AG10803 (cell line): ENCODE measurements at regions not wholly inside any gene's neighbourhood (a gene's known extent, or its start where the extent isn't known, plus 50 kb on each side); places are given as distances from the start of the nearest gene placed in this dataset.

ENCODE experiments used
- DNase-seq: peaks from one replicate; pipeline ENCODE4 v3.0.0; 2010; ENCODE audit warnings: low read depth
- H3K4me3 ChIP-seq: 2 replicates; pipeline ENCODE4 v1.5.1; 2011; ENCODE audit warnings: mild to moderate bottlenecking, low read length, control low read depth
- CTCF ChIP-seq: conservative IDR thresholded peaks from 2 replicates; pipeline ENCODE4 v1.5.1; 2011; ENCODE audit warnings: mild to moderate bottlenecking, low read length, control low read depth, inconsistent platforms

GRCh38 chr4:111675746-111676145 lies 469.5 kb upstream of the FAM241A start:
- DNase-seq = no peak
- H3K4me3 ChIP-seq = no peak overlapping the region
- no peak for TF ChIP-seq CTCF

DNA sequence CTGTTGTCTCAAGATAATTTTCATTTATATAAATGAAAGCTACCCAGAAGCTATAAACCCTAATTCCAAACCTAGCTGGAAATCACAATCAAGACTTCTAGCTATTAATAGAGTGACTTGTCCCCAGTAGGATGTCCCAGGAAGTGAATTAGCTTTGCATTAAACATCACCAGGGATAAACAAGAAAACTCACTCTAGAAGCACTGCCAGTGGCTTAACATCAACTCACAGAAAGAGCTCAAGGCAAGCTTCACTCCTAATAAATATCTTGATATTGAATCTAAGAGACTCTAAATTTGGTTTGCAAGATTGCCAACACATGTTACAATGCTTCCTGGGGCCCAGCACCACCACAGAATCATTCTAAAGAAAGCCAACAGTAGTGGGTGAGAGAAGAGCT lies 468.7 kb upstream of the FAM241A start:
- peak; percentile 34 for DNase-seq
- H3K4me3 ChIP-seq = no peak overlapping the region
- no peak for TF ChIP-seq CTCF

DNA sequence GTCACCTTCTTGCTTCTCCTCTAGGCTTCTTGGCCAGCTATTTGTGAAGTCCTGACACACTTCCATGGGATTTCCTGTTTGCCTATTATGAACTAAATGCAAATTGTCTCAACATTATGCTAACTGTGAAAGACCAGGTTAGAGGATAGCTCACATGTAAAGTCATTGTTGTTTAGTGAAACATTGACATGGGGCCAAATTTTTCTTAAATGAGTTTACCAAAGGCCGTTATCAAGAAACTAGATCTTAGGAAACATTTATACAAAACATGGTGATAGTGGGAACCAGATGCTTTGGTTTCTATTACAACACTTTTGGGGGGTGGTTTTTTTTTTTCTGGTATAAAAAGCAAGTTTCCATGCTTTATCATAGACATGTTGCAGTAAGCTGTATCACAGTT lies 466.8 kb upstream of the FAM241A start:
- peak overlapping the region; percentile 3 for H3K4me3 ChIP-seq
- 0 out of 2 replicates have a peak, but pooled peaks have one; percentile 1 for TF ChIP-seq CTCF
- peak; percentile 99 for DNase-seq

- H3K4me3 ChIP-seq = no peak overlapping the region
- DNase-seq = no peak
- no peak for TF ChIP-seq CTCF
Observed at GRCh38 chr4:111678908-111679307, 466.3 kb upstream of the FAM241A start.

DNA sequence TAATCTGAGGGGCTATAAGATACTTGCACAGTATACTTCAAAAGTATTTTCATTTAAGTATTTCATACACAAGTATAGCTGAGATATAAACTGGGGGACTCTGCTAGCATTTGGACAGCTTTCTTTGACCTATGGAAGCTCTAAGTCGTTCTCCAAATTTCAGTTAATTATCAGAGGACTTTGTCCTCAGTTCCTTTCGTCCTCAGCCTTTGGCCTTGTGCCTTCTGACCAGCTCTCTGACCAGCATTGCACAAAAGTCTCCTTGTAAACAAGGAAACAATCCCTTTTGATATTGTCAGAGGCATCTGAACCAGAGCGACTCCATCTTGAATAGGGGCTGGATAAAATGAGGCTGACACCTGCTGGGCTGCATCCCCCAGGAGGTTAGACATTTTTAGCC lies 464.0 kb upstream of the FAM241A start:
- no peak for TF ChIP-seq CTCF
- DNase-seq = no peak

GRCh38 chr4:111681751-111682150 lies 463.5 kb upstream of the FAM241A start:
- no peak overlapping the region for H3K4me3 ChIP-seq
- no peak for DNase-seq
- TF ChIP-seq CTCF = no peak

More for the DNA sequence above, 464.0 kb upstream of the FAM241A start:
- no peak overlapping the region for H3K4me3 ChIP-seq

DNA sequence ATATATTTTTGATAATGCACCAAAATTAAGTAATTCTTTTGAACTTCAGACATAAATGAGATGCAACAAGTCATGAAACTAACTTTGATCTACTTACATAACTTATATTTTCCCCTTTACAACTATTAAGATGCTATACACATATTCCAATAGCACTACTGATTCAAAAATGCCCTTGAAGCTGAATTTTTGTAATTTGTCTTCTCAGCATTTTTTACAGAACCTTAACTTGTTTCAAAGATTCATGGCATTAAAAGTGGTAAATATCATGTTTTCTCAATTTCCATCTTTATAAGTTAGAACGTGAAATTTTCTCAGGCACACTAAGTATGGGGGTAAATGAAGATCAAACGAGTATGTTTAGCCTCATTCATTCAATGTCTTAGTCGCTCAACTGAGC lies 460.0 kb upstream of the FAM241A start:
- no peak for DNase-seq
- no peak overlapping the region for H3K4me3 ChIP-seq
- no peak for TF ChIP-seq CTCF
